H1 (cell line): ENCODE measurements at regions not wholly inside any gene's neighbourhood (a gene's known extent, or its start where the extent isn't known, plus 50 kb on each side); places are given as distances from the start of the nearest gene placed in this dataset.

Experiments
- CTCF ChIA-PET: fragments of 300-600 bp; sonication (Branson Sonifier 250); formaldehyde crosslinking; loops from one replicate; lab custom pipeline; 2021; ENCODE audit not compliant: partially characterized antibody; lab: Charles Lee
- POLR2A ChIA-PET: fragments of 300-600 bp; sonication (Branson Sonifier 250); formaldehyde crosslinking; loops from one replicate; lab custom pipeline; 2021; ENCODE audit warnings: inconsistent platforms; ENCODE audit not compliant: partially characterized antibody; lab: Charles Lee
- DNase-seq, 2 experiments: peaks; one replicate each; pipeline versions ENCODE4 v3.0.0 to v3.0.0-alpha.2; 2010 to 2022; ENCODE audit warnings: low spot score in 2 of 2, low read depth in 1 of 2, mixed read lengths in 1 of 2
- FAIRE-seq: peaks from 2 replicates; lab custom pipeline; 2011; peaks lifted over from hg19 to GRCh38; lab: Jason Lieb, UNC
- H2AFZ ChIP-seq: 2 replicates; pipeline ENCODE4 v1.8.1; 2012; ENCODE audit warnings: low read length, inconsistent platforms
- H2AK5ac ChIP-seq: 2 replicates; pipeline ENCODE4 v1.6.1; 2013; ENCODE audit warnings: low read depth, low read length
- H2BK120ac ChIP-seq: replicated peaks from 2 replicates; pipeline ENCODE3; 2013; ENCODE audit warnings: low read depth, low read length, inconsistent platforms
- H2BK12ac ChIP-seq: 2 replicates; pipeline ENCODE4 v1.6.1; 2013; ENCODE audit warnings: low read depth, low read length
- H2BK15ac ChIP-seq: 2 replicates; pipeline ENCODE4 v1.6.1; 2013; ENCODE audit warnings: low read length
- H2BK20ac ChIP-seq: 2 replicates; pipeline ENCODE4 v1.6.1; 2013; ENCODE audit warnings: low read length
- H2BK5ac ChIP-seq: 2 replicates; pipeline ENCODE4 v1.6.1; 2013; ENCODE audit warnings: low read depth, low read length
- H3K14ac ChIP-seq: 2 replicates; pipeline ENCODE4 v1.6.1; 2013; ENCODE audit warnings: inconsistent platforms; ENCODE audit not compliant: insufficient read length
- H3K18ac ChIP-seq: 2 replicates; pipeline ENCODE4 v1.6.1; 2013; ENCODE audit warnings: low read length; ENCODE audit errors: extremely low read depth
- H3K23ac ChIP-seq: 2 replicates; pipeline ENCODE4 v1.6.1; 2013; ENCODE audit warnings: inconsistent platforms; ENCODE audit not compliant: insufficient read length
- H3K23me2 ChIP-seq: 2 replicates; pipeline ENCODE4 v1.6.1; 2013; ENCODE audit warnings: low read depth, low read length
- H3K27ac ChIP-seq: 2 replicates; pipeline ENCODE4 v1.6.1; 2011; ENCODE audit warnings: low read depth, low read length, inconsistent platforms
- H3K27me3 ChIP-seq, 4 experiments: replicated peaks in 1 of 4; 1 replicate in 1 of 4; 2 replicates in 3 of 4; pipeline versions ENCODE4 v1.6.1 to v1.8.1; 2011 to 2013; ENCODE audit warnings: low read length in 3 of 4, mild to moderate bottlenecking in 3 of 4, inconsistent platforms in 2 of 4, mixed read lengths in 2 of 4, moderate library complexity in 1 of 4; ENCODE audit not compliant: control insufficient read depth in 3 of 4, insufficient read depth in 3 of 4; ENCODE audit errors: extremely low read depth in 1 of 4
- H3K36me3 ChIP-seq, 4 experiments: 2 replicates each; pipeline versions ENCODE4 v1.6.1 to v1.8.1; 2011 to 2013; ENCODE audit warnings: mild to moderate bottlenecking in 4 of 4, low read length in 3 of 4, moderate library complexity in 2 of 4, control low read depth in 1 of 4, inconsistent platforms in 1 of 4; ENCODE audit not compliant: insufficient read depth in 4 of 4, control insufficient read depth in 2 of 4
- H3K4ac ChIP-seq: replicated peaks from 2 replicates; pipeline ENCODE3; 2013; ENCODE audit warnings: low read length, low read depth, mixed read lengths, inconsistent platforms; ENCODE audit not compliant: insufficient read length
- H3K4me1 ChIP-seq, 4 experiments: replicated peaks in 1 of 4; 1 replicate in 1 of 4; 2 replicates in 3 of 4; pipeline versions ENCODE4 v1.6.1 to v1.8.1; 2011 to 2013; ENCODE audit warnings: low read length in 3 of 4, inconsistent platforms in 2 of 4, mixed read lengths in 1 of 4; ENCODE audit not compliant: insufficient read depth in 4 of 4, control insufficient read depth in 3 of 4
- H3K4me2 ChIP-seq, 2 experiments: 2 replicates each; pipeline versions ENCODE4 v1.6.1 to v1.8.1; 2011 to 2013; ENCODE audit warnings: low read depth in 2 of 2, low read length in 2 of 2, control low read depth in 1 of 2, inconsistent platforms in 1 of 2, mild to moderate bottlenecking in 1 of 2; ENCODE audit not compliant: insufficient read depth in 1 of 2
- H3K4me3 ChIP-seq, 4 experiments: fragments of 200-600, 300-600 bp in 1 of 4; sonication (generic), shearing (Covaris generic), sonication (Bioruptor Twin) in 1 of 4; 2 replicates each; pipeline versions ENCODE4 v1.5.1 to v1.8.1; 2011 to 2016; ENCODE audit warnings: low read length in 4 of 4, low read depth in 3 of 4, control low read depth in 2 of 4, inconsistent platforms in 2 of 4, mild to moderate bottlenecking in 2 of 4, mixed read lengths in 1 of 4, moderate library complexity in 1 of 4; ENCODE audit not compliant: insufficient read depth in 2 of 4; ENCODE audit errors: extremely low read depth in 1 of 4
- H3K56ac ChIP-seq: replicated peaks from 2 replicates; pipeline ENCODE3; 2013; ENCODE audit warnings: low read depth, mild to moderate bottlenecking, mixed read lengths, low read length, inconsistent platforms; ENCODE audit not compliant: insufficient read length
- H3K79me1 ChIP-seq: 2 replicates; pipeline ENCODE4 v1.6.1; 2013; ENCODE audit warnings: low read depth, low read length, control low read depth
- H3K79me2 ChIP-seq, 2 experiments: 2 replicates each; pipeline versions ENCODE4 v1.6.1 to v1.8.1; 2012 to 2013; ENCODE audit warnings: low read length in 2 of 2, mild to moderate bottlenecking in 2 of 2, inconsistent platforms in 1 of 2; ENCODE audit not compliant: insufficient read depth in 2 of 2, control insufficient read depth in 1 of 2
- H3K9ac ChIP-seq, 4 experiments: replicated peaks in 1 of 4; 1 replicate in 1 of 4; 2 replicates in 3 of 4; pipeline versions ENCODE4 v1.6.1 to v1.8.1; 2011 to 2013; ENCODE audit warnings: low read depth in 3 of 4, low read length in 3 of 4, control low read depth in 2 of 4, mild to moderate bottlenecking in 2 of 4, moderate library complexity in 2 of 4, inconsistent platforms in 1 of 4; ENCODE audit errors: extremely low read depth in 1 of 4
- H3K9me3 ChIP-seq, 2 experiments: 2 replicates each; pipeline versions ENCODE4 v1.6.1 to v1.8.1; 2012 to 2013; ENCODE audit warnings: mild to moderate bottlenecking in 2 of 2, moderate library complexity in 2 of 2, control low read depth in 1 of 2, inconsistent platforms in 1 of 2, low read depth in 1 of 2, low read length in 1 of 2, mixed read lengths in 1 of 2; ENCODE audit not compliant: insufficient read depth in 2 of 2
- H4K20me1 ChIP-seq, 2 experiments: replicated peaks in 1 of 2; 2 replicates each; pipeline versions ENCODE3 to v1.8.1; 2011 to 2013; ENCODE audit warnings: inconsistent platforms in 2 of 2, low read length in 2 of 2, mild to moderate bottlenecking in 1 of 2; ENCODE audit not compliant: insufficient read depth in 2 of 2, control insufficient read depth in 1 of 2
- H4K5ac ChIP-seq: 2 replicates; pipeline ENCODE4 v1.6.1; 2013; ENCODE audit warnings: low read length, low read depth, mixed read lengths, inconsistent platforms; ENCODE audit not compliant: insufficient read length
- H4K8ac ChIP-seq: 2 replicates; pipeline ENCODE4 v1.8.0; 2013; ENCODE audit warnings: mild to moderate bottlenecking, moderate library complexity, low read length, inconsistent platforms; ENCODE audit not compliant: insufficient read depth; ENCODE audit errors: extremely low read depth
- H4K91ac ChIP-seq: replicated peaks from 2 replicates; pipeline ENCODE3; 2013; ENCODE audit warnings: low read length, mixed read lengths, inconsistent platforms; ENCODE audit not compliant: insufficient read length
- BACH1 ChIP-seq: IDR thresholded peaks from 2 replicates; pipeline ENCODE4 v1.6.1; 2012; ENCODE audit warnings: low read length, improper control_type of control experiment
- BCL11A ChIP-seq, 2 experiments: IDR thresholded peaks; one replicate each; pipeline ENCODE4 v1.6.1; 2011; ENCODE audit warnings: low read depth in 2 of 2, low read length in 2 of 2, mild to moderate bottlenecking in 2 of 2
- CREB1 ChIP-seq: IDR thresholded peaks from 2 replicates; pipeline ENCODE4 v1.6.1; 2012; ENCODE audit warnings: inconsistent platforms
- HDAC2 ChIP-seq, 2 experiments: fragments of 300-600 bp in 1 of 2; sonication (generic) in 1 of 2; IDR thresholded peaks; 2 replicates each; pipeline ENCODE4 v1.6.1; 2011 to 2012; ENCODE audit warnings: low read depth in 2 of 2, low read length in 2 of 2, mild to moderate bottlenecking in 2 of 2, moderate library complexity in 2 of 2, borderline replicate concordance in 1 of 2, inconsistent platforms in 1 of 2
- KDM5A ChIP-seq: fragments of 200-600 bp; IDR thresholded peaks from 2 replicates; pipeline ENCODE4 v1.7.1; 2012; ENCODE audit warnings: mild to moderate bottlenecking, low read length, inconsistent platforms, mixed read lengths
- PHF8 ChIP-seq: fragments of 200-600 bp; sonication (generic); conservative IDR thresholded peaks from 2 replicates; pipeline ENCODE4 v1.7.1; 2012; ENCODE audit warnings: low read depth, mild to moderate bottlenecking, inconsistent platforms, low read length, moderate library complexity
- POLR2A ChIP-seq, 2 experiments: IDR thresholded peaks; 1 replicate in 1 of 2; 2 replicates in 1 of 2; pipeline ENCODE4 v1.6.1; 2011; ENCODE audit warnings: low read depth in 2 of 2, low read length in 2 of 2, mild to moderate bottlenecking in 2 of 2; ENCODE audit errors: control extremely low read depth in 1 of 2
- RAD21 ChIP-seq, 2 experiments: IDR thresholded peaks in 1 of 2; conservative IDR thresholded peaks in 1 of 2; 2 replicates each; pipeline ENCODE4 v1.6.1; 2011; ENCODE audit warnings: low read depth in 2 of 2, low read length in 2 of 2, improper control_type of control experiment in 1 of 2, inconsistent platforms in 1 of 2, mild to moderate bottlenecking in 1 of 2, moderate library complexity in 1 of 2
- SIX5 ChIP-seq: IDR thresholded peaks from 2 replicates; pipeline ENCODE4 v1.6.1; 2011; ENCODE audit warnings: mild to moderate bottlenecking, low read depth, low read length
- TAF1 ChIP-seq: IDR thresholded peaks from 2 replicates; pipeline ENCODE4 v1.6.1; 2011; ENCODE audit warnings: mild to moderate bottlenecking, low read depth, low read length
- TBP ChIP-seq: IDR thresholded peaks from 2 replicates; pipeline ENCODE4 v1.6.1; 2011; ENCODE audit warnings: low read depth, low read length, improper control_type of control experiment
- ZNF274 ChIP-seq: IDR thresholded peaks from 2 replicates; pipeline ENCODE4 v1.7.0; 2012; ENCODE audit warnings: low read length, borderline replicate concordance; ENCODE audit errors: extremely low read depth
- WGBS, 2 experiments: shearing (Covaris generic) in 1 of 2; methylation state at CpG; one replicate each; pipeline versions ENCODE4 v1.1.6 to v1.1.7; 2013 to 2015; ENCODE audit warnings: low lambda C conversion rate in 2 of 2, mixed read lengths in 2 of 2, inconsistent platforms in 1 of 2, low coverage in 1 of 2, missing lambda C conversion rate in 1 of 2; ENCODE audit not compliant: insufficient replicate concordance in 2 of 2, insufficient coverage in 1 of 2, insufficient read length in 1 of 2; ENCODE audit errors: extremely low coverage in 1 of 2, missing lambda C conversion rate in 1 of 2; 5-methylcytosine and 5-hydroxymethylcytosine counted together
- TF ChIP-seq, protein P1 (sequence below): IDR thresholded peaks from 2 replicates; pipeline ENCODE4 v1.6.1; 2012; ENCODE audit warnings: inconsistent platforms
- TF ChIP-seq, protein P2 (sequence below): IDR thresholded peaks from 2 replicates; pipeline ENCODE4 v1.6.1; 2012; ENCODE audit warnings: inconsistent platforms

DNA sequence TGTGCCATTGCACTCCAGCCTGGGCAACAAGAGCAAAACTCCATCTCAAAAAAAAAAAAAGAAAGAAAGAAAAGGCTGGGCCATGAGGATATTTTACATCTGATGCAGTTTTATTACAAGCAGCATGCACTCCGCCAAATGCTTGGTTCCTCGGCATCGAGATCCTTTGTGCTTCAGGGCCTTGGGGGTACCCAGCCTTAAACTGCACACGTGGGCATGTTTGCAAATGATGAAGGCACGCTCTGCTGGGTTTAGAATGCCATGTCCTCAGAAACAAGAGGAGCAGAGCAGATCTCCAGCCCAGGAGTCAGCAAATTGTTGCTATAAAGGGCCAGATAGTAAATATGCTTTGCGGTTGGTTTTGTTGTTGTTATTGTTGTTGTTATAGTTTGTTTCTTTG is 153.2 kb downstream of the KATNIP start:
- H2BK15ac ChIP-seq: no peak overlapping the region
- TF ChIP-seq SIX5: no peak
- TF ChIP-seq CREB1: no peak
- no peak for TF ChIP-seq BACH1
- no peak for TF ChIP-seq BCL11A (IDR thresholded peaks at IDR 0.05; ENCODE audit: low read depth in 2 of 2, low read length in 2 of 2)
- no peak for TF ChIP-seq ZNF274
- no peak for TF ChIP-seq HDAC2 (IDR thresholded peaks at IDR 0.05; ENCODE audit: borderline replicate concordance in 1 of 2, low read depth in 2 of 2, low read length in 2 of 2)
- TF ChIP-seq, protein P1, sequence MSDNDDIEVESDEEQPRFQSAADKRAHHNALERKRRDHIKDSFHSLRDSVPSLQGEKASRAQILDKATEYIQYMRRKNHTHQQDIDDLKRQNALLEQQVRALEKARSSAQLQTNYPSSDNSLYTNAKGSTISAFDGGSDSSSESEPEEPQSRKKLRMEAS: no peak
- TF ChIP-seq KDM5A: no peak
- TF ChIP-seq PHF8: no peak
- no peak for TF ChIP-seq RAD21 (IDR thresholded peaks at IDR 0.05 in 1 of 2, conservative IDR thresholded peaks at IDR 0.05 in 1 of 2; ENCODE audit: low read depth in 2 of 2, low read length in 2 of 2)
- TF ChIP-seq POLR2A (IDR thresholded peaks at IDR 0.05; ENCODE audit: control extremely low read depth in 1 of 2, low read depth in 2 of 2, low read length in 2 of 2): no peak
- TF ChIP-seq, protein P2, sequence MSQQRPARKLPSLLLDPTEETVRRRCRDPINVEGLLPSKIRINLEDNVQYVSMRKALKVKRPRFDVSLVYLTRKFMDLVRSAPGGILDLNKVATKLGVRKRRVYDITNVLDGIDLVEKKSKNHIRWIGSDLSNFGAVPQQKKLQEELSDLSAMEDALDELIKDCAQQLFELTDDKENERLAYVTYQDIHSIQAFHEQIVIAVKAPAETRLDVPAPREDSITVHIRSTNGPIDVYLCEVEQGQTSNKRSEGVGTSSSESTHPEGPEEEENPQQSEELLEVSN: no peak
- no peak for TF ChIP-seq TAF1
- TF ChIP-seq TBP: no peak

More for the DNA sequence above, 153.2 kb downstream of the KATNIP start:
- ChIA-PET CTCF (interaction anchor here (0.7 to 3.8 kb wide), 5 partner anchors 10 to 89 kb away, joined by 3 to 19 read pairs (median 3); no protein-coding TSS in a partner anchor), POLR2A (no interaction called here)
- Histone ChIP-seq H3K27me3 (no peaks in the 10 kb centered on the region), H3K14ac (no peak overlapping the region), H3K4ac (no peak overlapping the region), H2AFZ (no peak overlapping the region), H3K36me3 (no peaks in the 10 kb centered on the region), H3K79me2 (no peaks in the 10 kb centered on the region), H3K4me2 (no peak overlapping the region), H3K18ac (no peak overlapping the region; the same call in 1 of the 2 replicates), H3K9me3 (no peaks in the 10 kb centered on the region), H2BK20ac (no peak overlapping the region), H4K20me1 (peaks cover 0 to 1% of the 10 kb centered on the region in 2 experiments), H3K79me1 (no peaks in the 10 kb centered on the region), H3K4me1 (peaks cover 0 to 11% (median 2%) of the 10 kb centered on the region in 4 experiments; a peak in 4 of 7 replicates), H2BK12ac (no peak overlapping the region), H2AK5ac (no peak overlapping the region), H3K9ac (no peak overlapping the region), H3K4me3 (no peak overlapping the region), H4K91ac (no peak overlapping the region), H3K23me2 (no peaks in the 10 kb centered on the region), H2BK120ac (peak overlapping the region; percentile 70), H3K23ac (no peak overlapping the region), H4K5ac (no peak overlapping the region), H4K8ac (no peak overlapping the region), H3K27ac (no peak overlapping the region), H2BK5ac (no peak overlapping the region; the same call in 1 of the 2 replicates), H3K56ac (no peak overlapping the region)
- DNase-seq: no peak
- WGBS, 2 experiments: 85% methylated on average over 6 of the region's 6 CpGs; no CpG with 5 or more reads in 1 of the 2 experiments
- no peak for FAIRE-seq
